VCaP (cell line): ENCODE measurements at regions not wholly inside any gene's neighbourhood (a gene's known extent, or its start where the extent isn't known, plus 50 kb on each side); places are given as distances from the start of the nearest gene placed in this dataset.

Experiments used
- H3K27ac ChIP-seq: fragments of 450-650 bp; 2 replicates; pipeline ENCODE4 v1.5.1; 2017
- CTCF ChIP-seq: fragments of 450-650 bp; conservative IDR thresholded peaks from 2 replicates; pipeline ENCODE4 v1.5.1; 2017; ENCODE audit warnings: mild to moderate bottlenecking, moderate library complexity

- no peak overlapping the region for H3K27ac ChIP-seq
Measured at GRCh38 chr1:96387785-96388184, 333.8 kb upstream of the PTBP2 start.

GRCh38 chr1:96388421-96389310, 332.9 kb upstream of the PTBP2 start:
- TF ChIP-seq CTCF = no peak
- H3K27ac ChIP-seq = no peak overlapping the region

More at GRCh38 chr1:96387785-96388184, 333.8 kb upstream of the PTBP2 start:
- no peak for TF ChIP-seq CTCF

DNA sequence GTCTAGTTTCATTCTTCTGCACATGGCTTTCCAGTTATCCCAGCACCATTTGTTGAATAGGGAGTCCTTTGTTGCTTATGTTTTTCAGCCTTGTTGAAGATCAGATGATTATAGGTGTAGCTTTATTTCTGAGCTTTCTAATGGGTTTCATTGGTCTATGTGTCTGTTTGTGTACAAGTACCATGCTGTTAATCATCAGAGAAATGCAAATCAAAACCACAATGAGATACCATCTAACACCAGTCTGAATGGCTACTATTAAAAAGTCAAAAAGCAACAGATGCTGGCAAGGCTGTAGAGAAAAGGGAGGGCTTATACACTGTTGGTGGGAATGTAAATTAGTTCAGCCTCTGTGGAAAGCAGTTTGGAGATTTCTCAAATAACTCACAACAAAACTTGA, 321.5 kb upstream of the PTBP2 start:
- TF ChIP-seq CTCF = no peak
- H3K27ac ChIP-seq = no peak overlapping the region

DNA sequence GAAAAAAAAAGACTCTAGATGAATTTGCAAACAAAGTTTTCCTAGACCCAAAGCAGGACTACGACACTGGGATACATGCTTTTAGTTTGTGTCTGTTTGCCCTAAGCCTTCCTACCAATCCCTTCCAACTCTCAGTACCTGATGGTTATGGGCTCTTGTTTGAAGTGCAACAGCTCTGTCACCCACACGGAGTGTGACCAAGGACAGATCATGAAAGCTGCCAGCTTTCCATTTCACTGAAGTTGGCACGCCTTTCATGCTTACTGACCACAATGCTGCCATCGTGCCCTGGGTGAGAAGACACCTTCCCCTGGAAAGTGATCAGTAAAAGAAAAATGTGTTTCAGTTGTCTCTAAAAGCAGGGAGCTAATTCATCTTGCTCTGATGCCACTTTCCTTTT, 312.5 kb upstream of the PTBP2 start:
- no peak overlapping the region for H3K27ac ChIP-seq
- no peak for TF ChIP-seq CTCF

DNA sequence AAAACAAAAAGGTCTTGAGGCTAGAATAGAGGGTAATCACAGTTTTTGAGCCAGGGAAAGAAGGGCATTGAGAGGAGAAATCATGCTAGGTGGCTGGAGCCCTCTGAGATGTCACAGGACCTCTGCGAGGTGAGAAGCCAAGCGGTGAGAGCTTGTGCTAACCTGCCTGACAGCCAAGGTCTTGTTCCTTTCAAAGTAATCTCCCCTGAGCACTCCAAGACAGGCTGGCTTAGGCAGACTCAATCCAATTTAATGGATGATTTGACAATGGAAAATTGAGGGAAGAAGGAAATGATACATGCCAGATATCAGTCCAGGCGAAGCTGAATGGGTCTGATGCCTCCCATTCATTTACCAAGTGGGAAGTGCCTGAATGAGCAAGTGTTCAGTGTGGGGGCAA, 311.9 kb upstream of the PTBP2 start:
- no peak overlapping the region for H3K27ac ChIP-seq
- no peak for TF ChIP-seq CTCF

GRCh38 chr1:96411006-96411405, 310.6 kb upstream of the PTBP2 start:
- no peak overlapping the region for H3K27ac ChIP-seq
- no peak for TF ChIP-seq CTCF

DNA sequence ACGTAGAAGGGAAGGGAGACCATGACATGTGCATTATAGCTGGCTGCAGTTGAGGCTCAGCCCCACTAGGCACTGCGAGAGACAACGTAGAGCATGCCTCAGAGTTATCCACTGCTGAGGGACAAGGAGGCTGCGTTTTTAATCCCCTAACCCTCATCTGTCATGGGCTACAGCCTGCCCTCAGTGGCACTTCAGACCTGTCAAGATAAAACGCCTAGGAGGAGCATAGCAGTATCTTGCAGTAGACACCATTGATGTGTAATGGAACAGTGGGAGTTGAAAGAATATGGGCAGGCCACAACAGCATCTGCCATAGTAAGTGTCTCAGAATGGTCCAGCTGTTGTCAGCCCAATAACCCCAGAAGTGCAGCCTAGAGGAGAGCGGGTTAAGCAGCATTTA, 307.0 kb upstream of the PTBP2 start:
- no peak overlapping the region for H3K27ac ChIP-seq
- no peak for TF ChIP-seq CTCF
